Smooth muscle cell (in vitro differentiated cells): ENCODE measurements at regions not wholly inside any gene's neighbourhood (a gene's known extent, or its start where the extent isn't known, plus 50 kb on each side); places are given as distances from the start of the nearest gene placed in this dataset.

Experiments
- DNase-seq: peaks from one replicate; lab custom pipeline; 2025; ENCODE audit not compliant: unreplicated experiment; lab: John Stamatoyannopoulos, UW
- H2AFZ ChIP-seq: fragments of 200-600 bp; sonication (generic); 2 replicates; pipeline ENCODE4 v1.6.0; 2016; ENCODE audit warnings: antibody characterized with exemption, low read depth, mild to moderate bottlenecking
- H3F3A ChIP-seq: fragments of 200-600 bp; sonication (generic); 2 replicates; pipeline ENCODE4 v1.6.0; 2017; ENCODE audit warnings: antibody characterized with exemption, low read depth
- H3K27ac ChIP-seq: fragments of 200-600 bp; sonication (generic); 2 replicates; pipeline ENCODE4 v1.5.1; 2016; ENCODE audit warnings: low read depth, mild to moderate bottlenecking
- H3K27me3 ChIP-seq: fragments of 200-600 bp; sonication (generic); 2 replicates; pipeline ENCODE4 v1.6.1; 2016; ENCODE audit warnings: low read depth, mild to moderate bottlenecking
- H3K36me3 ChIP-seq: fragments of 200-600 bp; sonication (generic); 2 replicates; pipeline ENCODE4 v1.5.1; 2016; ENCODE audit warnings: low read depth
- H3K4me1 ChIP-seq: fragments of 200-600 bp; sonication (generic); 2 replicates; pipeline ENCODE4 v1.5.1; 2016; ENCODE audit warnings: low read depth
- H3K4me2 ChIP-seq: fragments of 200-600 bp; sonication (generic); 2 replicates; pipeline ENCODE4 v1.6.0; 2016; ENCODE audit warnings: mild to moderate bottlenecking
- H3K4me3 ChIP-seq: fragments of 200-600 bp; sonication (generic); 2 replicates; pipeline ENCODE4 v1.5.1; 2016; ENCODE audit warnings: mild to moderate bottlenecking
- H3K79me2 ChIP-seq: fragments of 200-600 bp; sonication (generic); 2 replicates; pipeline ENCODE4 v1.6.0; 2016; ENCODE audit warnings: low read depth, mild to moderate bottlenecking
- H3K9ac ChIP-seq: fragments of 200-600 bp; sonication (generic); 2 replicates; pipeline ENCODE4 v1.6.0; 2016; ENCODE audit warnings: low read depth
- H3K9me3 ChIP-seq: fragments of 200-600 bp; sonication (generic); replicated peaks from 2 replicates; pipeline ENCODE4 v1.5.1; 2016; ENCODE audit warnings: low read depth
- H4K20me1 ChIP-seq: fragments of 200-600 bp; sonication (generic); 2 replicates; pipeline ENCODE4 v1.6.0; 2016; ENCODE audit warnings: low read depth
- WGBS: methylation state at CpG from one replicate; pipeline ENCODE4 v1.1.7; 2016; ENCODE audit warnings: low lambda C conversion rate; 5-methylcytosine and 5-hydroxymethylcytosine counted together
- TF ChIP-seq, protein P1 (sequence below): fragments of 200-600 bp; sonication (generic); IDR thresholded peaks from 2 replicates; pipeline ENCODE4 v1.5.1; 2017; ENCODE audit warnings: borderline replicate concordance, mild to moderate bottlenecking, antibody characterized with exemption; ENCODE audit not compliant: insufficient read depth, poor library complexity, severe bottlenecking

- Histone ChIP-seq H3K36me3 (no peaks in the 10 kb centered on the region), H2AFZ (no peak overlapping the region), H3K4me2 (peak overlapping the region; percentile 40), H3K4me1 (no peaks in the 10 kb centered on the region), H3K27ac (no peak overlapping the region), H3F3A (no peaks in the 10 kb centered on the region), H3K9me3 (no peaks in the 10 kb centered on the region), H3K79me2 (no peaks in the 10 kb centered on the region), H3K9ac (no peak overlapping the region), H4K20me1 (no peaks in the 10 kb centered on the region), H3K27me3 (no peaks in the 10 kb centered on the region), H3K4me3 (no peak overlapping the region)
- no peak for DNase-seq
- TF ChIP-seq, protein P1, sequence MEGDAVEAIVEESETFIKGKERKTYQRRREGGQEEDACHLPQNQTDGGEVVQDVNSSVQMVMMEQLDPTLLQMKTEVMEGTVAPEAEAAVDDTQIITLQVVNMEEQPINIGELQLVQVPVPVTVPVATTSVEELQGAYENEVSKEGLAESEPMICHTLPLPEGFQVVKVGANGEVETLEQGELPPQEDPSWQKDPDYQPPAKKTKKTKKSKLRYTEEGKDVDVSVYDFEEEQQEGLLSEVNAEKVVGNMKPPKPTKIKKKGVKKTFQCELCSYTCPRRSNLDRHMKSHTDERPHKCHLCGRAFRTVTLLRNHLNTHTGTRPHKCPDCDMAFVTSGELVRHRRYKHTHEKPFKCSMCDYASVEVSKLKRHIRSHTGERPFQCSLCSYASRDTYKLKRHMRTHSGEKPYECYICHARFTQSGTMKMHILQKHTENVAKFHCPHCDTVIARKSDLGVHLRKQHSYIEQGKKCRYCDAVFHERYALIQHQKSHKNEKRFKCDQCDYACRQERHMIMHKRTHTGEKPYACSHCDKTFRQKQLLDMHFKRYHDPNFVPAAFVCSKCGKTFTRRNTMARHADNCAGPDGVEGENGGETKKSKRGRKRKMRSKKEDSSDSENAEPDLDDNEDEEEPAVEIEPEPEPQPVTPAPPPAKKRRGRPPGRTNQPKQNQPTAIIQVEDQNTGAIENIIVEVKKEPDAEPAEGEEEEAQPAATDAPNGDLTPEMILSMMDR = no peak
- WGBS = 86% methylated on average over 1 of the region's 1 CpG
Observed at GRCh38 chr7:54810401-54810800, 51.4 kb upstream of the SEC61G start.

DNA sequence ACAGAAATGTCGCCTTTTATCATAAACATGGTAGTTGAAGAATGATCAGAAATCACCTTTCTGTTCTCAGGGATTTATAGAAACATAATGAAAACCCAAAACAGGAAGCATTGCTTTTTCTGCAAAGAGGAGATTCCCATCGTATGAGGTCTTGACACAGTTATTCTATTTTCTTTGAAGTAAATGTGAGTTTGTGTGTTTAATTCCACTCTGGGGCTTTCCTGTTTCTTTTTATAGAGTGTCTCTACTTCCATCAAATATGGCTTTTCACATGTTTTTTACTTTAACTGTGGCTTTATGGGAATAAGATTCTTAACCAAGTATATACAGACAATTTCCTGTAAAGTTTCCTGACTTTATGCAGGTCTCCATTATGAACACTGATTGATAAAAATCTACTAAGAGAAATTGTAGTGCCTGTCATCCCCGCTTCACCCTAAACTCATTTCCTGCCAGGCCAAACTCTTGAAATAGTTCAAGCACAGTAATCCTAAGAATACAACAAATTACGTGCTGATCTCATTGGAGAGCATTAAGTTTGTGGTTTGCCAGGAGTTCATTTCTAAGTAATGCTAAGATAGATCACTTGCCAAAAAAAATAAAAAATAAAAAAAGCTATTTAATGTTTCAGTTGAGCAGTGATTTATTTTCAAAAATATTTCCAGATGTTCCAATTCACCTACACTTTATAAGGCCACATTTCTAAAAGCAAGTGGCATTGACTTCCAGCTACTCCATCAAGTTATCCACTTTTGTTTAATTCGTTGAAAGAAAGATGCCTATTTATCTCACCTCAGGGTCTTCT lies 52.2 kb upstream of the SEC61G start:
- H4K20me1 ChIP-seq = no peaks in the 10 kb centered on the region
- no peak for DNase-seq
- H3K4me2 ChIP-seq = peak overlapping the region; percentile 40
- no peaks in the 10 kb centered on the region for H3K36me3 ChIP-seq
- H3K79me2 ChIP-seq = no peaks in the 10 kb centered on the region
- H3K9me3 ChIP-seq = no peaks in the 10 kb centered on the region
- TF ChIP-seq, protein P1 = no peak
- no peaks in the 10 kb centered on the region for H3F3A ChIP-seq
- no peak overlapping the region for H3K9ac ChIP-seq
- no peak overlapping the region for H2AFZ ChIP-seq
- peaks cover under 1% of the 10 kb centered on the region for H3K27me3 ChIP-seq
- peak overlapping the region; percentile 15 for H3K27ac ChIP-seq
- 49% methylated on average over 5 of the region's 5 CpGs for WGBS
- H3K4me3 ChIP-seq = no peak overlapping the region
- no peaks in the 10 kb centered on the region for H3K4me1 ChIP-seq

DNA sequence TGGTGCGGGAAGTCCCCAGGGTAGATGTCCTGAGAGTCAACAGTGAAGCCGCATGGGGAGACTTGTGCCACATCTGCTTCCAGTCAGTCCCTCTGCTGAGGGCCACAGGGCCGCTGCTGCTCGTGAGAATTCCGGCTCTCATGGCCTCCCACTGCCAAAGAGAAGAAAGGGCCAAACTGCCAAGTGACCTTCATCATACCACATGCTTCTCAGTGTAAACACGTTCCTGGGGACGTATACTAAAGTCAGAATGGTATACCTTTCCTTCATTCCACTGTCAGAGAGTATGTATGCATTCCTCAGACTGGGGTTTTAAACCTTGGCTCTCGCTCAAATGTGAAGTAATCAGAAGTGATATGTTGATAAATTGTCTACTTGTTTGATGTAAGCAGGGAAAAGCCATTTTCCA lies 52.8 kb upstream of the SEC61G start:
- Histone ChIP-seq H3K27ac (no peak overlapping the region), H3F3A (no peaks in the 10 kb centered on the region), H3K9me3 (no peaks in the 10 kb centered on the region), H3K4me2 (no peak overlapping the region), H3K4me3 (no peak overlapping the region), H3K79me2 (no peaks in the 10 kb centered on the region), H3K27me3 (peaks cover 4% of the 10 kb centered on the region), H2AFZ (no peak overlapping the region), H4K20me1 (no peaks in the 10 kb centered on the region), H3K9ac (no peak overlapping the region), H3K36me3 (no peaks in the 10 kb centered on the region), H3K4me1 (no peaks in the 10 kb centered on the region)
- 91% methylated on average over 8 of the region's 8 CpGs for WGBS
- DNase-seq = no peak
- TF ChIP-seq, protein P1 = no peak
